IMR-90 (cell line): ENCODE measurements at regions not wholly inside any gene's neighbourhood (a gene's known extent, or its start where the extent isn't known, plus 50 kb on each side); places are given as distances from the start of the nearest gene placed in this dataset.

Source experiments
- ATAC-seq: fragments of 200-7000 bp; cut with Tn5 transposase; 2 replicates; pipeline ENCODE4 v1.9.1; 2020; ENCODE audit warnings: low read depth, mild to moderate bottlenecking, moderate library complexity
- BruUV-seq: library from RNA; stranded (reverse); fragments of 400-500 nt; replicated peaks from 2 replicates; lab custom pipeline; 2021; lab: Mats Ljungman, UMichigan
- CTCF ChIA-PET: fragments of 300-600 bp; formaldehyde crosslinking; extraction: SDS; loops from one replicate; lab custom pipeline; 2021; ENCODE audit warnings: antibody characterized with exemption; lab: Yijun Ruan, JAX
- POLR2A ChIA-PET: fragments of 300-600 bp; sonication (Branson Sonifier 250); formaldehyde crosslinking; loops from one replicate; lab custom pipeline; 2022; ENCODE audit warnings: antibody characterized with exemption; ENCODE audit not compliant: unreplicated experiment; lab: Charles Lee
- DNase-seq: peaks from one replicate; pipeline ENCODE4 v3.0.0; 2013
- H2AFZ ChIP-seq: replicated peaks from 2 replicates; pipeline ENCODE3; 2013; ENCODE audit warnings: low read length, mild to moderate bottlenecking; ENCODE audit not compliant: poor library complexity
- H2AK5ac ChIP-seq: 2 replicates; pipeline ENCODE4 v1.6.1; 2013; ENCODE audit warnings: low read depth, low read length, inconsistent platforms
- H2AK9ac ChIP-seq: replicated peaks from 2 replicates; pipeline ENCODE3; 2013; ENCODE audit warnings: mild to moderate bottlenecking, low read depth, low read length, moderate library complexity; ENCODE audit not compliant: poor library complexity
- H2BK120ac ChIP-seq: 2 replicates; pipeline ENCODE4 v1.6.1; 2013; ENCODE audit warnings: low read depth, low read length, inconsistent platforms
- H2BK15ac ChIP-seq: 3 replicates; pipeline ENCODE4 v1.6.1; 2013; ENCODE audit warnings: low read depth, low read length, inconsistent platforms
- H2BK20ac ChIP-seq: 2 replicates; pipeline ENCODE4 v1.6.1; 2013; ENCODE audit warnings: low read depth, mild to moderate bottlenecking, inconsistent platforms, low read length, moderate library complexity
- H2BK5ac ChIP-seq: 2 replicates; pipeline ENCODE4 v1.6.1; 2013; ENCODE audit warnings: mild to moderate bottlenecking, low read depth, low read length, inconsistent platforms; ENCODE audit not compliant: poor library complexity, severe bottlenecking
- H3K14ac ChIP-seq: replicated peaks from 2 replicates; pipeline ENCODE4 v1.6.1; 2013; ENCODE audit warnings: low read depth, low read length, inconsistent platforms
- H3K18ac ChIP-seq: 2 replicates; pipeline ENCODE4 v1.6.1; 2013; ENCODE audit warnings: low read depth, low read length, control low read depth
- H3K23ac ChIP-seq: 2 replicates; pipeline ENCODE4 v1.6.1; 2013; ENCODE audit warnings: low read depth, low read length, inconsistent platforms
- H3K27ac ChIP-seq: 2 replicates; pipeline ENCODE4 v1.5.1; 2013; ENCODE audit warnings: mild to moderate bottlenecking, control low read depth, low read length; ENCODE audit not compliant: insufficient read depth
- H3K27me3 ChIP-seq: 2 replicates; pipeline ENCODE4 v1.6.1; 2013; ENCODE audit warnings: low read length; ENCODE audit not compliant: control insufficient read depth, insufficient read depth
- H3K36me3 ChIP-seq: 2 replicates; pipeline ENCODE4 v1.6.1; 2013; ENCODE audit warnings: low read length, mixed read lengths; ENCODE audit not compliant: control insufficient read depth, insufficient read depth
- H3K4ac ChIP-seq: 2 replicates; pipeline ENCODE4 v1.6.1; 2013; ENCODE audit warnings: low read depth, low read length, inconsistent platforms
- H3K4me1 ChIP-seq: 2 replicates; pipeline ENCODE4 v1.6.1; 2013; ENCODE audit warnings: low read length, mixed read lengths; ENCODE audit not compliant: control insufficient read depth, insufficient read depth
- H3K4me2 ChIP-seq: 2 replicates; pipeline ENCODE4 v1.6.1; 2013; ENCODE audit warnings: low read depth, mild to moderate bottlenecking, control low read depth, low read length, moderate library complexity
- H3K4me3 ChIP-seq: 2 replicates; pipeline ENCODE4 v1.5.1; 2013; ENCODE audit warnings: low read depth, mild to moderate bottlenecking, control low read depth, low read length, moderate library complexity; ENCODE audit not compliant: insufficient read depth
- H3K56ac ChIP-seq: 2 replicates; pipeline ENCODE4 v1.6.1; 2013; ENCODE audit warnings: low read length, inconsistent platforms; ENCODE audit not compliant: insufficient read depth; ENCODE audit errors: extremely low read depth
- H3K79me1 ChIP-seq, 2 experiments: 2 replicates each; pipeline ENCODE4 v1.6.1; 2013; ENCODE audit warnings: low read length in 2 of 2, inconsistent platforms in 1 of 2, low read depth in 1 of 2
- H3K9ac ChIP-seq: 2 replicates; pipeline ENCODE4 v1.6.1; 2013; ENCODE audit warnings: low read depth, low read length, control low read depth
- H3K9me1 ChIP-seq: 2 replicates; pipeline ENCODE4 v1.6.1; 2013; ENCODE audit warnings: low read length, inconsistent platforms; ENCODE audit not compliant: insufficient read depth
- H3K9me3 ChIP-seq: 2 replicates; pipeline ENCODE4 v1.6.1; 2013; ENCODE audit warnings: low read length; ENCODE audit not compliant: control insufficient read depth, insufficient read depth
- H4K20me1 ChIP-seq: 2 replicates; pipeline ENCODE4 v1.6.1; 2013; ENCODE audit warnings: low read length, inconsistent platforms; ENCODE audit not compliant: insufficient read depth
- H4K5ac ChIP-seq: 2 replicates; pipeline ENCODE4 v1.6.1; 2013; ENCODE audit warnings: mild to moderate bottlenecking, low read depth, low read length, control low read depth
- H4K8ac ChIP-seq, 2 experiments: 2 replicates each; pipeline ENCODE4 v1.6.1; 2013; ENCODE audit warnings: low read depth in 2 of 2, low read length in 2 of 2, control low read depth in 1 of 2, inconsistent platforms in 1 of 2
- H4K91ac ChIP-seq: 2 replicates; pipeline ENCODE4 v1.6.1; 2013; ENCODE audit warnings: low read depth, low read length, inconsistent platforms; ENCODE audit not compliant: insufficient read depth
- BHLHE40 ChIP-seq: fragments of 150-350 bp; IDR thresholded peaks from 2 replicates; pipeline ENCODE4 v1.6.1; 2016; ENCODE audit warnings: mild to moderate bottlenecking, low read depth, low read length
- CEBPB ChIP-seq: IDR thresholded peaks from 2 replicates; pipeline ENCODE4 v1.6.1; 2012; ENCODE audit warnings: low read depth, low read length, improper control_type of control experiment
- CHD1 ChIP-seq: IDR thresholded peaks from 2 replicates; pipeline ENCODE4 v1.6.1; 2012; ENCODE audit warnings: low read depth, low read length, improper control_type of control experiment
- CTCF ChIP-seq: conservative IDR thresholded peaks from 2 replicates; pipeline ENCODE4 v1.5.1; 2012; ENCODE audit warnings: mild to moderate bottlenecking, low read depth, low read length, improper control_type of control experiment
- FOS ChIP-seq: fragments of 150-350 bp; IDR thresholded peaks from 2 replicates; pipeline ENCODE4 v1.6.1; 2016; ENCODE audit warnings: low read depth, low read length
- MAFK ChIP-seq: IDR thresholded peaks from 2 replicates; pipeline ENCODE4 v1.6.1; 2012; ENCODE audit warnings: low read depth, low read length, improper control_type of control experiment
- MAZ ChIP-seq: IDR thresholded peaks from 2 replicates; pipeline ENCODE4 v1.6.1; 2012; ENCODE audit warnings: low read depth, mild to moderate bottlenecking, low read length, improper control_type of control experiment, moderate library complexity, borderline replicate concordance
- MXI1 ChIP-seq: IDR thresholded peaks from 2 replicates; pipeline ENCODE4 v1.6.1; 2012; ENCODE audit warnings: low read depth, mild to moderate bottlenecking, low read length, moderate library complexity, borderline replicate concordance
- NFE2L2 ChIP-seq: fragments of 150-350 bp; IDR thresholded peaks from 2 replicates; pipeline ENCODE4 v1.6.1; 2016; ENCODE audit warnings: low read depth, mild to moderate bottlenecking, low read length
- POLR2A ChIP-seq: IDR thresholded peaks from 2 replicates; pipeline ENCODE4 v1.6.1; 2012; ENCODE audit warnings: mild to moderate bottlenecking, low read depth, low read length
- RAD21 ChIP-seq: IDR thresholded peaks from 2 replicates; pipeline ENCODE4 v1.6.1; 2012; ENCODE audit warnings: low read length, improper control_type of control experiment
- RCOR1 ChIP-seq: IDR thresholded peaks from 2 replicates; pipeline ENCODE4 v1.6.1; 2012; ENCODE audit warnings: mild to moderate bottlenecking, low read length, improper control_type of control experiment; ENCODE audit not compliant: insufficient replicate concordance
- RFX5 ChIP-seq: IDR thresholded peaks from 2 replicates; pipeline ENCODE4 v1.8.0; 2012; ENCODE audit warnings: low read depth, mild to moderate bottlenecking, low read length, moderate library complexity
- SMC3 ChIP-seq: fragments of 150-350 bp; IDR thresholded peaks from 2 replicates; pipeline ENCODE4 v1.6.1; 2016; ENCODE audit warnings: low read depth, mild to moderate bottlenecking, antibody characterized with exemption, low read length, moderate library complexity
- USF2 ChIP-seq: fragments of 150-350 bp; IDR thresholded peaks from 2 replicates; pipeline ENCODE4 v1.6.1; 2017; ENCODE audit warnings: mild to moderate bottlenecking, antibody characterized with exemption, low read length, low read depth
- WGBS, 2 experiments: methylation state at CpG; one replicate each; pipeline versions ENCODE4 v1.1.5 to v1.1.7; 2013; ENCODE audit warnings: missing lambda C conversion rate in 2 of 2; ENCODE audit not compliant: insufficient read length in 1 of 2; ENCODE audit errors: extremely low coverage in 2 of 2; 5-methylcytosine and 5-hydroxymethylcytosine counted together
- dilution Hi-C: fragments of 300-500 bp; cut with HindIII; formaldehyde crosslinking; loops from one replicate; pipeline ENCODE4 v1.14.3; 2018; ENCODE audit warnings: low sequenced_read_pairs; ENCODE audit not compliant: unreplicated experiment
- in situ Hi-C: fragments of 300-500 bp; cut with MboI; formaldehyde crosslinking; loops from 3 replicates; pipeline ENCODE4 v1.14.3; 2019; ENCODE audit warnings: low sequenced_read_pairs, inconsistent platforms, mixed read lengths
- intact Hi-C: fragments of 100-400 bp; cut with micrococcal nuclease; formaldehyde crosslinking; loops from 2 replicates; pipeline ENCODE4 v1.10.0; 2022
- TF ChIP-seq, protein P1 (sequence below): fragments of 150-350 bp; IDR thresholded peaks from 2 replicates; pipeline ENCODE4 v1.6.1; 2016; ENCODE audit warnings: low read depth, mild to moderate bottlenecking, low read length, moderate library complexity, borderline replicate concordance

DNA sequence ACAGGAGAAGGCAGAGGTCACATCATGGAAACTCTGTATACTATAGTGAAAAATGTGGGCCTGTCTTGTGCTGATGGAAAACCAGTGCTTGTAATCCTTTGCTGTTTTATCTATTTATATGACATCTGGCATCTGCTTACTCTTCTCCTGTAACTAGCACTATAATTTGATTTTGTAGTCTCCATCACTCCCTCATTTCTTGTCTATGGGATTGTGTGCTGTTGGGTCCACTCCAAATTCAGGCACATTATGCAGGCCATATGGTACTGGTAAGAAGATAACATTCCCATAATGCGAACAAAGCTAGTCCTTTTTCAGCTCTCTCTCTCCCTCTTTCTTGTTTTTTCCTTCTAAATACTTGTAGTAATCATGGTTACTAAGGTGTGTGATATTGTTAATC lies 581.2 kb upstream of the IGFBP7 start:
- Histone ChIP-seq H3K4me3 (no peak overlapping the region), H3K56ac (no peak overlapping the region), H3K79me1 (no peaks in the 10 kb centered on the region), H2BK20ac (no peak overlapping the region), H3K9me1 (no peaks in the 10 kb centered on the region), H3K4me2 (no peak overlapping the region), H2BK5ac (no peak overlapping the region), H3K23ac (no peak overlapping the region), H3K18ac (no peak overlapping the region), H3K4me1 (no peaks in the 10 kb centered on the region), H3K9me3 (no peaks in the 10 kb centered on the region; the same call in 1 of the 2 replicates), H3K27ac (no peak overlapping the region), H4K5ac (no peak overlapping the region), H2BK15ac (no peak overlapping the region), H3K27me3 (no peaks in the 10 kb centered on the region), H2AK9ac (no peak overlapping the region), H2BK120ac (no peak overlapping the region), H4K20me1 (no peaks in the 10 kb centered on the region), H3K4ac (no peak overlapping the region), H3K14ac (no peak overlapping the region), H3K36me3 (no peaks in the 10 kb centered on the region), H4K8ac (no peak overlapping the region), H2AFZ (no peak overlapping the region), H4K91ac (no peak overlapping the region), H3K9ac (no peak overlapping the region), H2AK5ac (no peak overlapping the region)
- no CpG with 5 or more reads among the region's 1 CpG for WGBS, 2 experiments
- DNase-seq (no peak), ATAC-seq (no peak)
- dilution Hi-C loops (no loop called here), intact Hi-C loops (no loop called here), in situ Hi-C loops (no loop called here)
- POLR2A ChIA-PET = no interaction called here
- TF ChIP-seq RFX5 (no peak), SMC3 (no peak), RCOR1 (no peak), POLR2A (no peak), MAFK (no peak), MXI1 (no peak), NFE2L2 (no peak), USF2 (no peak), MAZ (no peak), FOS (no peak), CEBPB (no peak), CHD1 (no peak), CTCF (no peak), RAD21 (no peak), BHLHE40 (no peak)
- TF ChIP-seq, protein P1, sequence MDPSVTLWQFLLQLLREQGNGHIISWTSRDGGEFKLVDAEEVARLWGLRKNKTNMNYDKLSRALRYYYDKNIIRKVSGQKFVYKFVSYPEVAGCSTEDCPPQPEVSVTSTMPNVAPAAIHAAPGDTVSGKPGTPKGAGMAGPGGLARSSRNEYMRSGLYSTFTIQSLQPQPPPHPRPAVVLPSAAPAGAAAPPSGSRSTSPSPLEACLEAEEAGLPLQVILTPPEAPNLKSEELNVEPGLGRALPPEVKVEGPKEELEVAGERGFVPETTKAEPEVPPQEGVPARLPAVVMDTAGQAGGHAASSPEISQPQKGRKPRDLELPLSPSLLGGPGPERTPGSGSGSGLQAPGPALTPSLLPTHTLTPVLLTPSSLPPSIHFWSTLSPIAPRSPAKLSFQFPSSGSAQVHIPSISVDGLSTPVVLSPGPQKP = no peak
- CTCF ChIA-PET = no interaction called here
- BruUV-seq = no TSS peak
